K562 (cell line): ENCODE measurements at regions not wholly inside any gene's neighbourhood (a gene's known extent, or its start where the extent isn't known, plus 50 kb on each side); places are given as distances from the start of the nearest gene placed in this dataset.

Source experiments
- ATAC-seq: fragments of 200-7000 bp; cut with Tn5 transposase; 3 replicates; pipeline ENCODE4 v1.9.1; 2020; ENCODE audit warnings: moderate library complexity
- BruUV-seq: library from RNA; stranded (reverse); fragments of 400-500 nt; replicated peaks from 2 replicates; lab custom pipeline; 2021; lab: Mats Ljungman, UMichigan
- CTCF ChIA-PET: fragments of 300-600 bp; formaldehyde crosslinking; extraction: SDS; loops from one replicate; lab custom pipeline; 2021; ENCODE audit warnings: low intra/inter-chr PET ratio; lab: Yijun Ruan, JAX
- POLR2A ChIA-PET: fragments of 300-600, 350-650 bp; sonication (Branson Sonifier 250); formaldehyde crosslinking; extraction: SDS; loops from one replicate; lab custom pipeline; 2021; ENCODE audit warnings: antibody characterized with exemption, inconsistent platforms; lab: Yijun Ruan, JAX
- DNase-seq, 4 experiments: peaks; one replicate each; pipeline versions ENCODE4 v3.0.0 to v3.0.0-alpha.2; 2011 to 2018; ENCODE audit warnings: low spot score in 3 of 4, mixed read lengths in 3 of 4; ENCODE audit errors: extremely low read depth in 1 of 4
- FAIRE-seq: peaks from 2 replicates; lab custom pipeline; 2011; peaks lifted over from hg19 to GRCh38; lab: Jason Lieb, UNC
- H2AFZ ChIP-seq: 2 replicates; pipeline ENCODE4 v1.6.0; 2011; ENCODE audit warnings: low read depth, low read length, control low read depth, inconsistent platforms
- H3K27ac ChIP-seq: fragments of 200-600 bp; 3 replicates; pipeline ENCODE4 v1.8.0; 2011; ENCODE audit warnings: low read depth, mild to moderate bottlenecking, control low read depth, inconsistent platforms, low read length, moderate library complexity, mixed read lengths; ENCODE audit errors: extremely low read depth
- H3K27me3 ChIP-seq, 2 experiments: fragments of 300-600 bp in 1 of 2; 2 replicates in 1 of 2; 3 replicates in 1 of 2; pipeline versions ENCODE4 v1.6.0 to v1.8.0; 2011; ENCODE audit warnings: inconsistent platforms in 2 of 2, low read length in 2 of 2, mild to moderate bottlenecking in 1 of 2, mixed read lengths in 1 of 2, moderate library complexity in 1 of 2; ENCODE audit not compliant: control insufficient read depth in 2 of 2, insufficient read depth in 2 of 2
- H3K36me3 ChIP-seq: fragments of 300-600 bp; 3 replicates; pipeline ENCODE4 v1.8.0; 2011; ENCODE audit warnings: mild to moderate bottlenecking, low read length, inconsistent platforms; ENCODE audit not compliant: control insufficient read depth, insufficient read depth
- H3K4me1 ChIP-seq, 2 experiments: fragments of 200-600 bp in 1 of 2; replicated peaks in 1 of 2; 2 replicates in 1 of 2; 3 replicates in 1 of 2; pipeline versions ENCODE4 v1.5.1 to v1.8.0; 2011; ENCODE audit warnings: inconsistent platforms in 2 of 2, low read length in 2 of 2, mild to moderate bottlenecking in 1 of 2, mixed read lengths in 1 of 2, moderate library complexity in 1 of 2; ENCODE audit not compliant: control insufficient read depth in 2 of 2, insufficient read depth in 2 of 2
- H3K4me2 ChIP-seq: 2 replicates; pipeline ENCODE4 v1.6.1; 2011; ENCODE audit warnings: low read length, control low read depth, inconsistent platforms, mixed read lengths; ENCODE audit not compliant: insufficient read depth
- H3K4me3 ChIP-seq: fragments of 200-600 bp; sonication (generic), shearing (Covaris generic); 2 replicates; pipeline ENCODE4 v1.5.1; 2016; ENCODE audit warnings: control low read depth, inconsistent platforms
- H3K79me2 ChIP-seq: fragments of 200-600 bp; 3 replicates; pipeline ENCODE4 v1.8.0; 2011; ENCODE audit warnings: low read length, inconsistent platforms; ENCODE audit not compliant: control insufficient read depth, insufficient read depth
- H3K9ac ChIP-seq, 2 experiments: 2 replicates each; pipeline versions ENCODE4 v1.6.0 to v1.6.1; 2011; ENCODE audit warnings: low read depth in 2 of 2, low read length in 2 of 2, control low read depth in 1 of 2, inconsistent platforms in 1 of 2, mild to moderate bottlenecking in 1 of 2, mixed read lengths in 1 of 2; ENCODE audit not compliant: insufficient read depth in 1 of 2
- H3K9me1 ChIP-seq: one replicate; pipeline ENCODE4 v1.6.0; 2011; ENCODE audit warnings: inconsistent platforms, mild to moderate bottlenecking, low read length, moderate library complexity; ENCODE audit not compliant: control insufficient read depth, insufficient read depth
- H3K9me3 ChIP-seq: replicated peaks from 2 replicates; pipeline ENCODE4 v1.5.1; 2011; ENCODE audit warnings: low read depth, low read length, inconsistent platforms; ENCODE audit not compliant: control insufficient read depth, insufficient read depth
- H4K20me1 ChIP-seq: replicated peaks from 2 replicates; pipeline ENCODE4 v1.6.1; 2011; ENCODE audit warnings: low read length, inconsistent platforms, mixed read lengths; ENCODE audit not compliant: control insufficient read depth, insufficient read depth
- DMBX1 ChIP-seq: fragments of 250-450 bp; sonication (Bioruptor Pico); IDR thresholded peaks from 2 replicates; pipeline ENCODE4 v1.8.0; 2022; ENCODE audit warnings: inconsistent platforms, mild to moderate bottlenecking, moderate library complexity, borderline replicate concordance
- DNMT1 ChIP-seq: fragments of 450-650 bp; IDR thresholded peaks from 2 replicates; pipeline ENCODE4 v1.6.1; 2016; ENCODE audit warnings: antibody characterized with exemption, mild to moderate bottlenecking
- EWSR1 ChIP-seq: fragments of 450-650 bp; IDR thresholded peaks from 2 replicates; pipeline ENCODE4 v1.6.1; 2018; ENCODE audit warnings: borderline replicate concordance, mild to moderate bottlenecking, low read depth, moderate library complexity; ENCODE audit not compliant: partially characterized antibody
- KLF13 ChIP-seq: fragments of 450-650 bp; IDR thresholded peaks from 2 replicates; pipeline ENCODE4 v1.6.1; 2016; ENCODE audit warnings: missing genetic modification characterization, low read depth, mild to moderate bottlenecking, missing compliant biosample characterization, moderate library complexity, borderline replicate concordance
- NFYB ChIP-seq: IDR thresholded peaks from 2 replicates; pipeline ENCODE4 v1.6.1; 2011; ENCODE audit warnings: mild to moderate bottlenecking, moderate library complexity; ENCODE audit not compliant: insufficient read length; ENCODE audit errors: extremely low read depth
- PCBP2 ChIP-seq: fragments of 200-400 bp; formaldehyde crosslinking; IDR thresholded peaks from 2 replicates; pipeline ENCODE4 v1.6.1; 2018; ENCODE audit warnings: low read length, low read depth, mild to moderate bottlenecking, moderate library complexity; ENCODE audit not compliant: poor library complexity, severe bottlenecking
- SMARCA4 ChIP-seq: fragments of 450-650 bp; IDR thresholded peaks from 2 replicates; pipeline ENCODE4 v1.6.1; 2016
- SRSF7 ChIP-seq: fragments of 200-400 bp; formaldehyde crosslinking; optimal IDR thresholded peaks from 2 replicates; pipeline ENCODE3; 2017; ENCODE audit warnings: mild to moderate bottlenecking, low read depth, low read length
- XRCC3 ChIP-seq: fragments of 450-650 bp; IDR thresholded peaks from 2 replicates; pipeline ENCODE4 v1.6.1; 2017; ENCODE audit warnings: mild to moderate bottlenecking, moderate library complexity
- ZBTB7A ChIP-seq: IDR thresholded peaks from 2 replicates; pipeline ENCODE4 v1.6.1; 2011; ENCODE audit warnings: low read depth, mild to moderate bottlenecking, low read length, moderate library complexity, borderline replicate concordance; ENCODE audit not compliant: control insufficient read depth
- ZNF699 ChIP-seq: fragments of 250-450 bp; sonication (Bioruptor Pico); IDR thresholded peaks from 2 replicates; pipeline ENCODE4 v1.8.0; 2021; ENCODE audit warnings: mild to moderate bottlenecking, moderate library complexity; ENCODE audit not compliant: insufficient replicate concordance
- WGBS: fragments of 100-300 bp; shearing (Covaris generic); methylation state at CpG from one replicate; pipeline ENCODE4 v1.1.6; 2016; ENCODE audit warnings: low coverage, mixed read lengths; ENCODE audit not compliant: insufficient coverage; ENCODE audit errors: missing lambda C conversion rate; 5-methylcytosine and 5-hydroxymethylcytosine counted together
- in situ Hi-C: fragments of 300-500 bp; cut with MboI; formaldehyde crosslinking; loops from 4 replicates; pipeline ENCODE4 v1.15.0; 2018; ENCODE audit warnings: inconsistent platforms, mixed read lengths
- intact Hi-C: fragments of 100-400 bp; cut with micrococcal nuclease; formaldehyde crosslinking; loops from 2 replicates; pipeline ENCODE4 v1.14.2; 2022
- TF ChIP-seq, protein P1 (sequence below): sonication (generic); formaldehyde crosslinking; IDR thresholded peaks from 2 replicates; pipeline ENCODE4 v1.8.1; 2023; ENCODE audit warnings: mild to moderate bottlenecking, missing genetic modification reagents
- TF ChIP-seq, protein P2 (sequence below), 2 experiments: IDR thresholded peaks in 1 of 2; conservative IDR thresholded peaks in 1 of 2; 2 replicates each; pipeline ENCODE4 v1.6.1; 2016; ENCODE audit warnings: low read depth in 2 of 2, mild to moderate bottlenecking in 1 of 2, missing compliant biosample characterization in 1 of 2, missing genetic modification characterization in 1 of 2, moderate library complexity in 1 of 2

GRCh38 chr1:226790545-226791181 lies 51.6 kb upstream of the ITPKB start (continued):
- TF ChIP-seq, protein P1, sequence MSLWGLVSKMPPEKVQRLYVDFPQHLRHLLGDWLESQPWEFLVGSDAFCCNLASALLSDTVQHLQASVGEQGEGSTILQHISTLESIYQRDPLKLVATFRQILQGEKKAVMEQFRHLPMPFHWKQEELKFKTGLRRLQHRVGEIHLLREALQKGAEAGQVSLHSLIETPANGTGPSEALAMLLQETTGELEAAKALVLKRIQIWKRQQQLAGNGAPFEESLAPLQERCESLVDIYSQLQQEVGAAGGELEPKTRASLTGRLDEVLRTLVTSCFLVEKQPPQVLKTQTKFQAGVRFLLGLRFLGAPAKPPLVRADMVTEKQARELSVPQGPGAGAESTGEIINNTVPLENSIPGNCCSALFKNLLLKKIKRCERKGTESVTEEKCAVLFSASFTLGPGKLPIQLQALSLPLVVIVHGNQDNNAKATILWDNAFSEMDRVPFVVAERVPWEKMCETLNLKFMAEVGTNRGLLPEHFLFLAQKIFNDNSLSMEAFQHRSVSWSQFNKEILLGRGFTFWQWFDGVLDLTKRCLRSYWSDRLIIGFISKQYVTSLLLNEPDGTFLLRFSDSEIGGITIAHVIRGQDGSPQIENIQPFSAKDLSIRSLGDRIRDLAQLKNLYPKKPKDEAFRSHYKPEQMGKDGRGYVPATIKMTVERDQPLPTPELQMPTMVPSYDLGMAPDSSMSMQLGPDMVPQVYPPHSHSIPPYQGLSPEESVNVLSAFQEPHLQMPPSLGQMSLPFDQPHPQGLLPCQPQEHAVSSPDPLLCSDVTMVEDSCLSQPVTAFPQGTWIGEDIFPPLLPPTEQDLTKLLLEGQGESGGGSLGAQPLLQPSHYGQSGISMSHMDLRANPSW (CRISPR knock-in tag) = no peak
- TF ChIP-seq DNMT1 = no peak
- no peak for TF ChIP-seq NFYB
- TF ChIP-seq DMBX1 = no peak

- FAIRE-seq (no peak), DNase-seq (no peak), ATAC-seq (no peak)
- intact Hi-C loops = no loop called here
- no peak overlapping the region for H3K9ac ChIP-seq
- ChIA-PET CTCF (no interaction called here), POLR2A (interaction anchor here (1.0 kb wide), 1 partner anchor 13 kb away, joined by 3 read pairs; no protein-coding TSS in a partner anchor)
- no peaks in the 10 kb centered on the region for H3K9me3 ChIP-seq
- H3K36me3 ChIP-seq = no peaks in the 10 kb centered on the region
- no TSS peak for BruUV-seq
- no peak overlapping the region for H2AFZ ChIP-seq
- H3K4me2 ChIP-seq = no peak overlapping the region
- no peaks in the 10 kb centered on the region for H3K9me1 ChIP-seq
- H3K4me3 ChIP-seq = no peak overlapping the region
- H4K20me1 ChIP-seq = no peaks in the 10 kb centered on the region
- no peak overlapping the region for H3K27ac ChIP-seq
- in situ Hi-C loops = no loop called here
- under 1% methylated on average over 4 of the region's 4 CpGs for WGBS
- H3K79me2 ChIP-seq = no peaks in the 10 kb centered on the region
- peaks cover 26 to 37% of the 10 kb centered on the region in 2 experiments for H3K27me3 ChIP-seq
- H3K4me1 ChIP-seq = no peaks in the 10 kb centered on the region
- TF ChIP-seq SRSF7 (no peak), XRCC3 (no peak), SMARCA4 (no peak), KLF13 (tag) (no peak), ZNF699 (CRISPR knock-in tag) (no peak), ZBTB7A (no peak), EWSR1 (no peak), PCBP2 (no peak)
- TF ChIP-seq, protein P2, sequence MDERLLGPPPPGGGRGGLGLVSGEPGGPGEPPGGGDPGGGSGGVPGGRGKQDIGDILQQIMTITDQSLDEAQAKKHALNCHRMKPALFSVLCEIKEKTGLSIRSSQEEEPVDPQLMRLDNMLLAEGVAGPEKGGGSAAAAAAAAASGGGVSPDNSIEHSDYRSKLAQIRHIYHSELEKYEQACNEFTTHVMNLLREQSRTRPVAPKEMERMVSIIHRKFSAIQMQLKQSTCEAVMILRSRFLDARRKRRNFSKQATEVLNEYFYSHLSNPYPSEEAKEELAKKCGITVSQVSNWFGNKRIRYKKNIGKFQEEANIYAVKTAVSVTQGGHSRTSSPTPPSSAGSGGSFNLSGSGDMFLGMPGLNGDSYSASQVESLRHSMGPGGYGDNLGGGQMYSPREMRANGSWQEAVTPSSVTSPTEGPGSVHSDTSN (CRISPR knock-in tag; IDR thresholded peaks at IDR 0.05; ENCODE audit: low read depth) = no peak
- TF ChIP-seq, protein P2 (tag; conservative IDR thresholded peaks at IDR 0.05; ENCODE audit: low read depth) = no peak
Observed at GRCh38 chr1:226788965-226789364, 49.9 kb upstream of the ITPKB start.
